ENCODE measurements at regions not wholly inside any gene's neighbourhood (a gene's known extent, or its start where the extent isn't known, plus 50 kb on each side); places are given as distances from the start of the nearest gene placed in this dataset.

GRCh38 chr20:10752206-10752605 lies 78.4 kb upstream of the JAG1 start:
- TF ChIP-seq TBL1XR1 (IDR thresholded peaks at IDR 0.05; ENCODE audit: low read depth, low read length) (no peak), EP300 (IDR thresholded peaks at IDR 0.05; ENCODE audit: borderline replicate concordance in 1 of 2, control insufficient read depth in 1 of 2, low read depth in 2 of 2, low read length in 2 of 2) (no peak), TCF7 (IDR thresholded peaks at IDR 0.05; ENCODE audit: borderline replicate concordance) (no peak), SIN3A (IDR thresholded peaks at IDR 0.05; ENCODE audit: low read depth, low read length) (no peak), SMC3 (IDR thresholded peaks at IDR 0.05; ENCODE audit: borderline replicate concordance, low read length) (no peak), MXI1 (IDR thresholded peaks at IDR 0.05; ENCODE audit: low read depth, low read length) (no peak), YY1 (IDR thresholded peaks at IDR 0.05; ENCODE audit: low read depth, low read length) (no peak), EZH2 (IDR thresholded peaks at IDR 0.05; ENCODE audit: borderline replicate concordance, control insufficient read depth, low read depth, low read length) (no peak), SMAD1 (IDR thresholded peaks at IDR 0.05; ENCODE audit: low read depth, partially characterized antibody) (no peak), REST (IDR thresholded peaks at IDR 0.05; ENCODE audit: low read depth, low read length) (no peak), CEBPB (IDR thresholded peaks at IDR 0.05; ENCODE audit: borderline replicate concordance in 1 of 2, low read depth in 2 of 2, low read length in 2 of 2) (no peak)
- TF ChIP-seq, protein P1, sequence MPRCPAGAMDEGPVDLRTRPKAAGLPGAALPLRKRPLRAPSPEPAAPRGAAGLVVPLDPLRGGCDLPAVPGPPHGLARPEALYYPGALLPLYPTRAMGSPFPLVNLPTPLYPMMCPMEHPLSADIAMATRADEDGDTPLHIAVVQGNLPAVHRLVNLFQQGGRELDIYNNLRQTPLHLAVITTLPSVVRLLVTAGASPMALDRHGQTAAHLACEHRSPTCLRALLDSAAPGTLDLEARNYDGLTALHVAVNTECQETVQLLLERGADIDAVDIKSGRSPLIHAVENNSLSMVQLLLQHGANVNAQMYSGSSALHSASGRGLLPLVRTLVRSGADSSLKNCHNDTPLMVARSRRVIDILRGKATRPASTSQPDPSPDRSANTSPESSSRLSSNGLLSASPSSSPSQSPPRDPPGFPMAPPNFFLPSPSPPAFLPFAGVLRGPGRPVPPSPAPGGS (IDR thresholded peaks at IDR 0.05; ENCODE audit: borderline replicate concordance, insufficient read depth, low read depth, low read length, poor library complexity, severe bottlenecking) = no peak
- TF ChIP-seq, protein P2, sequence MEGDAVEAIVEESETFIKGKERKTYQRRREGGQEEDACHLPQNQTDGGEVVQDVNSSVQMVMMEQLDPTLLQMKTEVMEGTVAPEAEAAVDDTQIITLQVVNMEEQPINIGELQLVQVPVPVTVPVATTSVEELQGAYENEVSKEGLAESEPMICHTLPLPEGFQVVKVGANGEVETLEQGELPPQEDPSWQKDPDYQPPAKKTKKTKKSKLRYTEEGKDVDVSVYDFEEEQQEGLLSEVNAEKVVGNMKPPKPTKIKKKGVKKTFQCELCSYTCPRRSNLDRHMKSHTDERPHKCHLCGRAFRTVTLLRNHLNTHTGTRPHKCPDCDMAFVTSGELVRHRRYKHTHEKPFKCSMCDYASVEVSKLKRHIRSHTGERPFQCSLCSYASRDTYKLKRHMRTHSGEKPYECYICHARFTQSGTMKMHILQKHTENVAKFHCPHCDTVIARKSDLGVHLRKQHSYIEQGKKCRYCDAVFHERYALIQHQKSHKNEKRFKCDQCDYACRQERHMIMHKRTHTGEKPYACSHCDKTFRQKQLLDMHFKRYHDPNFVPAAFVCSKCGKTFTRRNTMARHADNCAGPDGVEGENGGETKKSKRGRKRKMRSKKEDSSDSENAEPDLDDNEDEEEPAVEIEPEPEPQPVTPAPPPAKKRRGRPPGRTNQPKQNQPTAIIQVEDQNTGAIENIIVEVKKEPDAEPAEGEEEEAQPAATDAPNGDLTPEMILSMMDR (IDR thresholded peaks at IDR 0.05 in 2 of 3, conservative IDR thresholded peaks at IDR 0.05 in 1 of 3; ENCODE audit: control insufficient read depth in 2 of 3, extremely low read depth in 1 of 3, insufficient read depth in 1 of 3, low read depth in 3 of 3, low read length in 3 of 3) = no peak

Data from GM12878 (cell line).